GM19239 (cell line): ENCODE measurements at regions not wholly inside any gene's neighbourhood (a gene's known extent, or its start where the extent isn't known, plus 50 kb on each side); places are given as distances from the start of the nearest gene placed in this dataset.
"Not testable (repeated sequence)": the region's sequence is repeated elsewhere in the genome, so short reads cannot be mapped to it uniquely, and the experiment has no call there.

Experiments used
- DNase-seq: peaks from one replicate; pipeline ENCODE4 v3.0.0; 2011; ENCODE audit warnings: low spot score; ENCODE audit not compliant: insufficient read length
- FAIRE-seq: peaks from 2 replicates; lab custom pipeline; 2011; peaks lifted over from hg19 to GRCh38; lab: Jason Lieb, UNC

- FAIRE-seq = no peak
Measured at GRCh38 chr1:79928901-79929300, 922.4 kb upstream of the ADGRL4 start.

GRCh38 chr1:79920960-79921669 is 914.6 kb upstream of the ADGRL4 start:
- FAIRE-seq = no peak
- DNase-seq = no peak

More at GRCh38 chr1:79928901-79929300, 922.4 kb upstream of the ADGRL4 start:
- no peak for DNase-seq

- no peak for FAIRE-seq
- DNase-seq = no peak
Measured at GRCh38 chr1:79914896-79915295, 908.4 kb upstream of the ADGRL4 start.

GRCh38 chr1:79912813-79913212 is 906.3 kb upstream of the ADGRL4 start:
- FAIRE-seq (no peak), DNase-seq (no peak)

GRCh38 chr1:79903321-79903720 is 896.8 kb upstream of the ADGRL4 start:
- DNase-seq = no peak
- FAIRE-seq = no peak

- FAIRE-seq = no peak
- no peak for DNase-seq
Measured at GRCh38 chr1:79902418-79902817, 895.9 kb upstream of the ADGRL4 start.

GRCh38 chr1:79899914-79900313 is 893.4 kb upstream of the ADGRL4 start:
- DNase-seq = no peak
- FAIRE-seq = no peak

GRCh38 chr1:79896140-79896539 is 889.6 kb upstream of the ADGRL4 start:
- DNase-seq (no peak), FAIRE-seq (no peak)

- DNase-seq (no peak), FAIRE-seq (no peak)
Measured at GRCh38 chr1:79895573-79895972, 889.0 kb upstream of the ADGRL4 start.

GRCh38 chr1:79894129-79894528 is 887.6 kb upstream of the ADGRL4 start:
- not testable (repeated sequence) for DNase-seq, FAIRE-seq

- FAIRE-seq (no peak), DNase-seq (no peak)
Measured at GRCh38 chr1:79887059-79887458, 880.5 kb upstream of the ADGRL4 start.

GRCh38 chr1:79885101-79885500 is 878.6 kb upstream of the ADGRL4 start:
- FAIRE-seq = no peak
- DNase-seq = no peak

- DNase-seq (no peak), FAIRE-seq (no peak)
Measured at GRCh38 chr1:79877086-79877485, 870.6 kb upstream of the ADGRL4 start.

- FAIRE-seq (no peak), DNase-seq (no peak)
Measured at GRCh38 chr1:79875187-79875586, 868.7 kb upstream of the ADGRL4 start.

GRCh38 chr1:79874289-79874688 is 867.8 kb upstream of the ADGRL4 start:
- FAIRE-seq = no peak

GRCh38 chr1:79859212-79859948 is 852.9 kb upstream of the ADGRL4 start:
- FAIRE-seq (no peak), DNase-seq (no peak)

More at GRCh38 chr1:79874289-79874688, 867.8 kb upstream of the ADGRL4 start:
- no peak for DNase-seq

GRCh38 chr1:79852004-79852403 is 845.5 kb upstream of the ADGRL4 start:
- DNase-seq (no peak), FAIRE-seq (no peak)

- DNase-seq (no peak), FAIRE-seq (no peak)
Measured at GRCh38 chr1:79849388-79849787, 842.9 kb upstream of the ADGRL4 start.

- no peak for FAIRE-seq
- DNase-seq = no peak
Measured at GRCh38 chr1:79848316-79848715, 841.8 kb upstream of the ADGRL4 start.

- DNase-seq (no peak), FAIRE-seq (no peak)
Measured at GRCh38 chr1:79847700-79848099, 841.2 kb upstream of the ADGRL4 start.

- DNase-seq = no peak
- FAIRE-seq = no peak
Measured at GRCh38 chr1:79845936-79846335, 839.4 kb upstream of the ADGRL4 start.

GRCh38 chr1:79842811-79843210 is 836.3 kb upstream of the ADGRL4 start:
- FAIRE-seq = no peak

More at GRCh38 chr1:79842811-79843210, 836.3 kb upstream of the ADGRL4 start:
- no peak for DNase-seq
